Tibial nerve (tissue), 3 donors: ENCODE measurements at regions not wholly inside any gene's neighbourhood (a gene's known extent, or its start where the extent isn't known, plus 50 kb on each side); places are given as distances from the start of the nearest gene placed in this dataset.

Experiments used
- POLR2A ChIP-seq, 2 donors: fragments of 450-650 bp; IDR thresholded peaks; one replicate each; pipeline ENCODE4 v1.6.1; 2017; ENCODE audit warnings: antibody characterized with exemption in 2 of 2, mild to moderate bottlenecking in 2 of 2, moderate library complexity in 2 of 2
- TF ChIP-seq, protein P1 (sequence below), 5 experiments: fragments of 200-600 bp in 3 of 5; fragments of 450-650 bp in 2 of 5; sonication (generic) in 3 of 5; IDR thresholded peaks; one replicate each; pipeline ENCODE4 v1.5.1; 2016 to 2019; ENCODE audit warnings: antibody characterized with exemption in 5 of 5, mild to moderate bottlenecking in 3 of 5, moderate library complexity in 2 of 5

DNA sequence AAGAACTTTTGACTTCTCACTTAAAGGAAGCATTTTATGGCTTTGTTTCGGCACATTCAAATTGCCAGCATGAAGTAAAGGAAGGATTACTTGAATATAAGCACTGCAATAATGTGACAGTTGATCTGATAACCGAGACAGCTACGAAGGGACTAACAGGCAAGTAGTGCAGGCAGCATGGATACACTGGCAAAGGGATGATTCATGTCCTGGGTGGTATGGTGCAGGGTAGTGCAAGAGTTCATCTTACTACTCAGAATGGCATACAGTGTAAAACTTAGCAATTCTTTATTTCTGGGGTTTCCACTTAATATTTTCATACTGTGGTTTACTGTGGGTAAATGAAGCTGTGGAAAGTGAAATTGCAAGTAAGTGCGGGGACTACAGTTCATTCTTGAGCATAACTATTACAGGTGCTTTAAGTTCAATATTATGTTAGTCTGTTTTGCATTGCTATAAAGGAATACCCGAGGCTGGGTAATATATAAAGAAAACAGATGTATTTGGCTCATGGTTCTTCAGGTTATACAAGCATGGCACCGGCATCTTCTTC is 611.8 kb downstream of the SPOCK3 start:
- TF ChIP-seq, protein P1, sequence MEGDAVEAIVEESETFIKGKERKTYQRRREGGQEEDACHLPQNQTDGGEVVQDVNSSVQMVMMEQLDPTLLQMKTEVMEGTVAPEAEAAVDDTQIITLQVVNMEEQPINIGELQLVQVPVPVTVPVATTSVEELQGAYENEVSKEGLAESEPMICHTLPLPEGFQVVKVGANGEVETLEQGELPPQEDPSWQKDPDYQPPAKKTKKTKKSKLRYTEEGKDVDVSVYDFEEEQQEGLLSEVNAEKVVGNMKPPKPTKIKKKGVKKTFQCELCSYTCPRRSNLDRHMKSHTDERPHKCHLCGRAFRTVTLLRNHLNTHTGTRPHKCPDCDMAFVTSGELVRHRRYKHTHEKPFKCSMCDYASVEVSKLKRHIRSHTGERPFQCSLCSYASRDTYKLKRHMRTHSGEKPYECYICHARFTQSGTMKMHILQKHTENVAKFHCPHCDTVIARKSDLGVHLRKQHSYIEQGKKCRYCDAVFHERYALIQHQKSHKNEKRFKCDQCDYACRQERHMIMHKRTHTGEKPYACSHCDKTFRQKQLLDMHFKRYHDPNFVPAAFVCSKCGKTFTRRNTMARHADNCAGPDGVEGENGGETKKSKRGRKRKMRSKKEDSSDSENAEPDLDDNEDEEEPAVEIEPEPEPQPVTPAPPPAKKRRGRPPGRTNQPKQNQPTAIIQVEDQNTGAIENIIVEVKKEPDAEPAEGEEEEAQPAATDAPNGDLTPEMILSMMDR (IDR thresholded peaks at IDR 0.05) = no peak
- TF ChIP-seq POLR2A (IDR thresholded peaks at IDR 0.05) = no peak
